GM10266 (cell line): ENCODE measurements at regions not wholly inside any gene's neighbourhood (a gene's known extent, or its start where the extent isn't known, plus 50 kb on each side); places are given as distances from the start of the nearest gene placed in this dataset.

Experiments
- DNase-seq: peaks from one replicate; pipeline ENCODE4 v3.0.0; 2012; ENCODE audit errors: extremely low spot score
- CTCF ChIP-seq: IDR thresholded peaks from 2 replicates; pipeline ENCODE4 v1.5.1; 2012; ENCODE audit warnings: mild to moderate bottlenecking, low read depth; ENCODE audit not compliant: control insufficient read depth, insufficient read depth; ENCODE audit errors: missing control alignments

- no peak for DNase-seq
- TF ChIP-seq CTCF = no peak
Measured at GRCh38 chr18:41553716-41554115, 401.3 kb upstream of the PIK3C3 start.

- TF ChIP-seq CTCF = no peak
- no peak for DNase-seq
Measured at GRCh38 chr18:41548521-41549260, 406.3 kb upstream of the PIK3C3 start.

GRCh38 chr18:41545091-41545888 lies 409.7 kb upstream of the PIK3C3 start:
- TF ChIP-seq CTCF = no peak
- DNase-seq = no peak

- DNase-seq = no peak
- no peak for TF ChIP-seq CTCF
Measured at GRCh38 chr18:41543815-41544214, 411.2 kb upstream of the PIK3C3 start.

- TF ChIP-seq CTCF = no peak
- no peak for DNase-seq
Measured at GRCh38 chr18:41540237-41540871, 414.7 kb upstream of the PIK3C3 start.

- DNase-seq = no peak
- no peak for TF ChIP-seq CTCF
Measured at GRCh38 chr18:41538751-41539150, 416.3 kb upstream of the PIK3C3 start.

- TF ChIP-seq CTCF = no peak
- no peak for DNase-seq
Measured at GRCh38 chr18:41537666-41538065, 417.4 kb upstream of the PIK3C3 start.
